Neural progenitor cell (in vitro differentiated cells): ENCODE measurements at regions not wholly inside any gene's neighbourhood (a gene's known extent, or its start where the extent isn't known, plus 50 kb on each side); places are given as distances from the start of the nearest gene placed in this dataset.

Source experiments
- DNase-seq: peaks from one replicate; pipeline ENCODE4 v3.0.0-alpha.2; 2016; ENCODE audit warnings: low spot score
- H2AFZ ChIP-seq: fragments of 200-600 bp; sonication (generic); replicated peaks from 2 replicates; pipeline ENCODE4 v1.6.1; 2016; ENCODE audit warnings: antibody characterized with exemption
- H3F3A ChIP-seq: fragments of 200-600 bp; sonication (generic); 2 replicates; pipeline ENCODE4 v1.6.1; 2016; ENCODE audit warnings: antibody characterized with exemption, low read depth
- H3K27ac ChIP-seq: fragments of 200-600 bp; sonication (generic); 2 replicates; pipeline ENCODE4 v1.5.1; 2016; ENCODE audit warnings: mild to moderate bottlenecking
- H3K27me3 ChIP-seq: fragments of 200-600 bp; sonication (generic); 2 replicates; pipeline ENCODE4 v1.6.1; 2016; ENCODE audit warnings: mild to moderate bottlenecking, moderate library complexity
- H3K36me3 ChIP-seq: fragments of 200-600 bp; sonication (generic); 2 replicates; pipeline ENCODE4 v1.5.1; 2016
- H3K4me1 ChIP-seq: fragments of 200-600 bp; sonication (generic); 2 replicates; pipeline ENCODE4 v1.6.1; 2016; ENCODE audit warnings: mixed run types
- H3K4me2 ChIP-seq: fragments of 200-600 bp; sonication (generic); 2 replicates; pipeline ENCODE4 v1.6.1; 2016
- H3K4me3 ChIP-seq: fragments of 200-600 bp; sonication (generic); 2 replicates; pipeline ENCODE4 v1.5.1; 2016
- H3K79me2 ChIP-seq: fragments of 200-600 bp; sonication (generic); 2 replicates; pipeline ENCODE4 v1.6.1; 2016; ENCODE audit warnings: low read depth
- H3K9ac ChIP-seq: fragments of 200-600 bp; sonication (generic); 2 replicates; pipeline ENCODE4 v1.6.1; 2016
- H3K9me3 ChIP-seq: fragments of 200-600 bp; sonication (generic); 2 replicates; pipeline ENCODE4 v1.5.1; 2016; ENCODE audit warnings: low read depth
- H4K20me1 ChIP-seq: fragments of 200-600 bp; sonication (generic); 2 replicates; pipeline ENCODE4 v1.6.1; 2016; ENCODE audit warnings: low read depth
- H3K27ac Mint-ChIP-seq: 3 replicates; pipeline ENCODE4 v1.8.0; 2021; ENCODE audit warnings: mixed read lengths
- H3K27me3 Mint-ChIP-seq: 2 replicates; pipeline ENCODE4 v1.8.0; 2022; ENCODE audit warnings: low read depth, mild to moderate bottlenecking, inconsistent platforms, moderate library complexity, mixed read lengths; ENCODE audit not compliant: insufficient read depth
- H3K36me3 Mint-ChIP-seq: 3 replicates; pipeline ENCODE4 v1.8.0; 2021; ENCODE audit warnings: mixed read lengths
- H3K4me1 Mint-ChIP-seq: 3 replicates; pipeline ENCODE4 v1.8.0; 2021; ENCODE audit warnings: mixed read lengths
- H3K4me3 Mint-ChIP-seq: 3 replicates; pipeline ENCODE4 v1.8.0; 2021; ENCODE audit warnings: mild to moderate bottlenecking, moderate library complexity, mixed read lengths
- H3K9me3 Mint-ChIP-seq: 3 replicates; pipeline ENCODE4 v1.8.0; 2020; ENCODE audit warnings: mixed read lengths
- EZH2 ChIP-seq: fragments of 200-600 bp; sonication (generic); IDR thresholded peaks from 2 replicates; pipeline ENCODE4 v1.6.1; 2017; ENCODE audit warnings: antibody characterized with exemption, mild to moderate bottlenecking, moderate library complexity
- EZH2phosphoT487 ChIP-seq: fragments of 200-600 bp; sonication (generic); IDR thresholded peaks from 2 replicates; pipeline ENCODE4 v1.6.1; 2017; ENCODE audit warnings: antibody characterized with exemption
- TF ChIP-seq, protein P1 (sequence below): fragments of 200-600 bp; sonication (generic); IDR thresholded peaks from 2 replicates; pipeline ENCODE4 v1.5.1; 2017; ENCODE audit warnings: antibody characterized with exemption, mild to moderate bottlenecking

DNA sequence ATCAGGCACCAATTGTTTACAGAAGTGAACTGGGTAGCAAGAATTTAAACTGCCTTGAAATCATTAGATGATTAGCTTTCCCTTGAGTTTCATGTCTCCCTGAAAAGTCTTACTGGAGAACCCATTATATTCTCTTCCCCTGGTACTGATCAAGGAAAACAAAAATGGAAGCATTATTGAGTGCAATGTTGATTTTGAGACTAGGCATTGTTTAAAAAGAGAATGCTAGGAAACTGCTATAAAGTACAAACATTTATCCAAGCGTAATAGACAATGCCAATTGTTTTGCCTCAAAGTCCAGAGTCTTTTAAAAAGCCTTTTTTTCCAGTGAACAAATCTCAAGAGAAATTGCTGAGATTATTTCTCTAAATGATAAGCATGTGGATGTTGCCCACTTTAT is 197.0 kb downstream of the CCER1 start:
- Mint-ChIP-seq H3K4me3 (no peak overlapping the region), H3K9me3 (peaks cover 2% of the 10 kb centered on the region), H3K4me1 (no peaks in the 10 kb centered on the region), H3K27ac (no peak overlapping the region), H3K36me3 (no peaks in the 10 kb centered on the region), H3K27me3 (no peaks in the 10 kb centered on the region)
- no peaks in the 10 kb centered on the region for H3F3A ChIP-seq
- DNase-seq, result no peak
- H3K36me3 ChIP-seq, result no peaks in the 10 kb centered on the region
- no peaks in the 10 kb centered on the region for H3K9me3 ChIP-seq
- H3K27me3 ChIP-seq, result no peaks in the 10 kb centered on the region
- no peak overlapping the region for H2AFZ ChIP-seq
- no peak overlapping the region for H3K4me2 ChIP-seq
- H3K4me3 ChIP-seq, result no peak overlapping the region
- H3K79me2 ChIP-seq, result no peaks in the 10 kb centered on the region
- H3K27ac ChIP-seq, result no peak overlapping the region
- H3K9ac ChIP-seq, result no peak overlapping the region
- TF ChIP-seq, protein P1, sequence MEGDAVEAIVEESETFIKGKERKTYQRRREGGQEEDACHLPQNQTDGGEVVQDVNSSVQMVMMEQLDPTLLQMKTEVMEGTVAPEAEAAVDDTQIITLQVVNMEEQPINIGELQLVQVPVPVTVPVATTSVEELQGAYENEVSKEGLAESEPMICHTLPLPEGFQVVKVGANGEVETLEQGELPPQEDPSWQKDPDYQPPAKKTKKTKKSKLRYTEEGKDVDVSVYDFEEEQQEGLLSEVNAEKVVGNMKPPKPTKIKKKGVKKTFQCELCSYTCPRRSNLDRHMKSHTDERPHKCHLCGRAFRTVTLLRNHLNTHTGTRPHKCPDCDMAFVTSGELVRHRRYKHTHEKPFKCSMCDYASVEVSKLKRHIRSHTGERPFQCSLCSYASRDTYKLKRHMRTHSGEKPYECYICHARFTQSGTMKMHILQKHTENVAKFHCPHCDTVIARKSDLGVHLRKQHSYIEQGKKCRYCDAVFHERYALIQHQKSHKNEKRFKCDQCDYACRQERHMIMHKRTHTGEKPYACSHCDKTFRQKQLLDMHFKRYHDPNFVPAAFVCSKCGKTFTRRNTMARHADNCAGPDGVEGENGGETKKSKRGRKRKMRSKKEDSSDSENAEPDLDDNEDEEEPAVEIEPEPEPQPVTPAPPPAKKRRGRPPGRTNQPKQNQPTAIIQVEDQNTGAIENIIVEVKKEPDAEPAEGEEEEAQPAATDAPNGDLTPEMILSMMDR, result no peak
- TF ChIP-seq EZH2phosphoT487, result no peak
- TF ChIP-seq EZH2, result no peak
- no peaks in the 10 kb centered on the region for H4K20me1 ChIP-seq
- no peaks in the 10 kb centered on the region for H3K4me1 ChIP-seq

DNA sequence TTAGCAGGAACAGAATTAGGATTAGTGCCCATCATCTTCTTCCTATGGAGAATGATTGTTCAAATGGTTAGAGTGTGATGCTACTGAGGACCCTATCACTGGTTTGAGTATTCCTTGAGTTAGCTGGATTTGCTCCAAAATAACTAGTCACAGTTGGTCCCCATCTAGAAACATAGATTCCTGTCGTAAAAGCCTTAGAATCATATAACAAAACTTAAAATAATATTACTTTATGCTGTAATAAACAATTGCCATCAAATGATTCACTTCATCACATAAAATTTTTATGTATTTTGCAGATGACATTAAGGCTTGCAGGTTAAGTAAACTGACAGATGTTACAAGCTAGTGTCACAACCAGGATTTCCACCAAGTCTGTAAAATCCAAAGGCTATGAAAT is 209.8 kb downstream of the CCER1 start:
- H3K36me3 Mint-ChIP-seq, result no peaks in the 10 kb centered on the region
- H3K27ac Mint-ChIP-seq, result no peak overlapping the region
- no peaks in the 10 kb centered on the region for H3K79me2 ChIP-seq
- TF ChIP-seq EZH2phosphoT487 (no peak), EZH2 (no peak)
- TF ChIP-seq, protein P1, result no peak
- H3K4me1 ChIP-seq, result peaks cover 10% of the 10 kb centered on the region
- no peaks in the 10 kb centered on the region for H3K4me1 Mint-ChIP-seq
- no peak overlapping the region for H3K27ac ChIP-seq
- H3K4me3 ChIP-seq, result no peak overlapping the region
- no peak overlapping the region for H3K4me2 ChIP-seq
- no peaks in the 10 kb centered on the region for H4K20me1 ChIP-seq
- H3K9ac ChIP-seq, result no peak overlapping the region
- no peaks in the 10 kb centered on the region for H3K27me3 ChIP-seq
- H3F3A ChIP-seq, result no peaks in the 10 kb centered on the region
- DNase-seq, result no peak
- H3K27me3 Mint-ChIP-seq, result no peaks in the 10 kb centered on the region
- H3K9me3 Mint-ChIP-seq, result peaks cover 5% of the 10 kb centered on the region
- no peaks in the 10 kb centered on the region for H3K36me3 ChIP-seq
- no peak overlapping the region for H3K4me3 Mint-ChIP-seq
- H3K9me3 ChIP-seq, result no peaks in the 10 kb centered on the region
- no peak overlapping the region for H2AFZ ChIP-seq

DNA sequence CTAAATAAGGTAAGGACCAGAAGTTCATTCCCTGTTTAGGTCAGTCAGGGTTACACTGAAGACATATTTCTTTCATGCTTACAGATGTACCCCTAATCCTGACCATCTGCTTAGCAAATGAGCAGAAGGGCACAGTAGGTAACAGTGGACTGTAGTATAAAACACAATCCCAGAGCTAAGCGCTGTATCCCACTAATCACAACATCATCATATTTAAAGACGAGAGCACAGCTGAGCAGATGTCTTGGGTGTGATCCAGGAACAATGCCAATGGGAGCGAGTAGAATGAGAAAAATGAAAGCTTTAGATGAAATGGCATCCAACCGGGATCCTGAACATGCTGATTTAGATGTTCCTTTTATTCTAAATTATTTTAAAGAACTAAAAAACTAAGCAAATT is 213.4 kb downstream of the CCER1 start:
- no peaks in the 10 kb centered on the region for H3K4me1 Mint-ChIP-seq
- H4K20me1 ChIP-seq, result no peaks in the 10 kb centered on the region
- no peaks in the 10 kb centered on the region for H3K9me3 ChIP-seq
- H3K36me3 ChIP-seq, result no peaks in the 10 kb centered on the region
- no peak overlapping the region for H2AFZ ChIP-seq
- no peak overlapping the region for H3K27ac Mint-ChIP-seq
- H3K4me1 ChIP-seq, result peaks cover 10% of the 10 kb centered on the region
- no peaks in the 10 kb centered on the region for H3F3A ChIP-seq
- TF ChIP-seq EZH2phosphoT487 (no peak), EZH2 (no peak)
- TF ChIP-seq, protein P1, result no peak
- H3K9ac ChIP-seq, result no peak overlapping the region
- no peak overlapping the region for H3K4me3 ChIP-seq
- H3K79me2 ChIP-seq, result no peaks in the 10 kb centered on the region
- H3K9me3 Mint-ChIP-seq, result no peaks in the 10 kb centered on the region
- no peak overlapping the region for H3K4me2 ChIP-seq
- no peak overlapping the region for H3K4me3 Mint-ChIP-seq
- no peak overlapping the region for H3K27ac ChIP-seq
- H3K27me3 Mint-ChIP-seq, result no peaks in the 10 kb centered on the region
- DNase-seq, result no peak
- H3K36me3 Mint-ChIP-seq, result no peaks in the 10 kb centered on the region
- no peaks in the 10 kb centered on the region for H3K27me3 ChIP-seq

DNA sequence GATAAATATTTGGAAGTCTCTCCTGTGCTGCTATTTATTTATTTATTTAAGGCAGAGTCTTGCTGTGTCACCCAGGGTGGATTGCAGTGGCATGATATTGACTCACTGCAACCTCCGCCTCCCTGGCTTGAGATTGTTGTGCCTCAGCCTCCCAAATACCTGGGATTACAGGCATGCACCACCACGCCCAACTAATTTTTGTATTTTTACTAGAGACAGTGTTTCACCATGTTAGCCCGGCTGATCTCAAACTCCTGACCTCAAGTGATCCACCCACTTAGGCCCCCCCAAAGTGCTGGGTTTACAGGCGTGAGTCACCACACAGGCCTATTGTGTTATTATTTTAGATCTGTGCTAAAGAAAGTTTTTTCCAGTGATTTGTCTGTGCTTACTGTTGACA is 225.2 kb downstream of the CCER1 start:
- no peaks in the 10 kb centered on the region for H3K36me3 Mint-ChIP-seq
- H3K9me3 Mint-ChIP-seq, result no peaks in the 10 kb centered on the region
- Histone ChIP-seq H2AFZ (no peak overlapping the region), H4K20me1 (no peaks in the 10 kb centered on the region), H3K36me3 (no peaks in the 10 kb centered on the region), H3K27ac (no peak overlapping the region), H3K4me3 (no peak overlapping the region), H3K9ac (no peak overlapping the region), H3F3A (no peaks in the 10 kb centered on the region), H3K79me2 (no peaks in the 10 kb centered on the region), H3K4me2 (no peak overlapping the region), H3K27me3 (no peaks in the 10 kb centered on the region), H3K9me3 (no peaks in the 10 kb centered on the region), H3K4me1 (no peaks in the 10 kb centered on the region)
- no peaks in the 10 kb centered on the region for H3K27me3 Mint-ChIP-seq
- no peak overlapping the region for H3K27ac Mint-ChIP-seq
- H3K4me1 Mint-ChIP-seq, result no peaks in the 10 kb centered on the region
- DNase-seq, result no peak
- H3K4me3 Mint-ChIP-seq, result no peak overlapping the region
- TF ChIP-seq EZH2phosphoT487 (no peak), EZH2 (no peak)
- TF ChIP-seq, protein P1, result no peak
